ENCODE measurements at regions not wholly inside any gene's neighbourhood (a gene's known extent, or its start where the extent isn't known, plus 50 kb on each side); places are given as distances from the start of the nearest gene placed in this dataset.
A peak's percentile ranks its signal among the peaks of the same experiment; 100 is the strongest.

- ATAC-seq: peak; percentile 74
- TF ChIP-seq CTCF (conservative IDR thresholded peaks at IDR 0.05; ENCODE audit: low read depth in 2 of 2) (peak; percentile 53 to 54), ZNF114 (CRISPR knock-in tag; IDR thresholded peaks at IDR 0.05) (no peak)
- H3K4me3 Mint-ChIP-seq: no peak overlapping the region
- no peak overlapping the region for H2AFZ ChIP-seq
- no peaks in the 10 kb centered on the region for H3K36me3 ChIP-seq (ENCODE audit: insufficient read depth)
- H3K9me3 Mint-ChIP-seq: peaks cover 6% of the 10 kb centered on the region; the same call in 2 of the 3 replicates
- H3K9me2 ChIP-seq (ENCODE audit: insufficient read depth): 0 out of 2 replicates have a peak, but pooled peaks cover 6% of the 10 kb centered on the region
- peak; percentile 27 for DNase-seq (ENCODE audit: low spot score)
- H3K4me1 ChIP-seq (ENCODE audit: insufficient read depth): no peaks in the 10 kb centered on the region
- H3K27me3 Mint-ChIP-seq (ENCODE audit: insufficient read depth, low read depth, poor library complexity): peaks cover 8% of the 10 kb centered on the region
- no peak overlapping the region for H3K27ac Mint-ChIP-seq
- no peaks in the 10 kb centered on the region for H3F3A ChIP-seq (replicated peaks; ENCODE audit: low read depth)
- no peak overlapping the region for H3K4me2 ChIP-seq
- H3K79me2 ChIP-seq (replicated peaks; ENCODE audit: insufficient read depth): no peaks in the 10 kb centered on the region
- H3K27ac ChIP-seq (ENCODE audit: low read depth): no peak overlapping the region
- peaks cover 6% of the 10 kb centered on the region; the same call in 2 of the 3 replicates for H3K36me3 Mint-ChIP-seq (ENCODE audit: low read depth)
- H3K27me3 ChIP-seq (ENCODE audit: insufficient read depth): no peaks in the 10 kb centered on the region
- no peak overlapping the region for H3K4me3 ChIP-seq
- no peaks in the 10 kb centered on the region for H4K20me1 ChIP-seq (replicated peaks; ENCODE audit: insufficient read depth)
- no peaks in the 10 kb centered on the region for H3K4me1 Mint-ChIP-seq
Observed at GRCh38 chr16:13397126-13397525, 495.7 kb downstream of the SHISA9 start.

- Histone ChIP-seq H3K9me2 (ENCODE audit: insufficient read depth) (0 out of 2 replicates have a peak, but pooled peaks cover 10% of the 10 kb centered on the region), H3K79me2 (replicated peaks; ENCODE audit: insufficient read depth) (no peaks in the 10 kb centered on the region), H2AFZ (no peak overlapping the region), H3K4me2 (no peak overlapping the region), H3K27me3 (ENCODE audit: insufficient read depth) (no peaks in the 10 kb centered on the region), H4K20me1 (replicated peaks; ENCODE audit: insufficient read depth) (no peaks in the 10 kb centered on the region), H3K36me3 (ENCODE audit: insufficient read depth) (no peaks in the 10 kb centered on the region), H3F3A (replicated peaks; ENCODE audit: low read depth) (no peaks in the 10 kb centered on the region), H3K4me3 (no peak overlapping the region), H3K4me1 (ENCODE audit: insufficient read depth) (no peaks in the 10 kb centered on the region), H3K27ac (ENCODE audit: low read depth) (no peak overlapping the region)
- H3K36me3 Mint-ChIP-seq (ENCODE audit: low read depth): peaks cover 14% of the 10 kb centered on the region
- H3K9me3 Mint-ChIP-seq: peaks cover 6% of the 10 kb centered on the region; the same call in 2 of the 3 replicates
- H3K4me3 Mint-ChIP-seq: no peak overlapping the region
- peaks cover 5% of the 10 kb centered on the region for H3K27me3 Mint-ChIP-seq (ENCODE audit: insufficient read depth, low read depth, poor library complexity)
- H3K27ac Mint-ChIP-seq: no peak overlapping the region
- no peaks in the 10 kb centered on the region for H3K4me1 Mint-ChIP-seq
- TF ChIP-seq ZNF331 (CRISPR knock-in tag; IDR thresholded peaks at IDR 0.05; ENCODE audit: low read depth): no peak
- TF ChIP-seq NANOG (IDR thresholded peaks at IDR 0.05; ENCODE audit: borderline replicate concordance): no peak
- TF ChIP-seq EZH2 (IDR thresholded peaks at IDR 0.05; ENCODE audit: low read depth, unreplicated experiment): no peak
- no peak for TF ChIP-seq ZNF114 (CRISPR knock-in tag; IDR thresholded peaks at IDR 0.05)
- no peak for TF ChIP-seq CREB1 (CRISPR knock-in tag; IDR thresholded peaks at IDR 0.05; ENCODE audit: low read depth)
- DNase-seq (ENCODE audit: low spot score) (no peak), ATAC-seq (no peak)
Observed at GRCh38 chr16:13401641-13402040, 500.2 kb downstream of the SHISA9 start.

GRCh38 chr16:13402601-13403000 is 501.2 kb downstream of the SHISA9 start:
- H3K4me1 ChIP-seq (ENCODE audit: insufficient read depth): no peaks in the 10 kb centered on the region
- no peaks in the 10 kb centered on the region for H4K20me1 ChIP-seq (replicated peaks; ENCODE audit: insufficient read depth)
- H3K36me3 ChIP-seq (ENCODE audit: insufficient read depth): no peaks in the 10 kb centered on the region
- H3K9me2 ChIP-seq (ENCODE audit: insufficient read depth): 0 out of 2 replicates have a peak, but pooled peaks cover 14% of the 10 kb centered on the region
- Mint-ChIP-seq H3K4me3 (no peak overlapping the region), H3K27me3 (ENCODE audit: insufficient read depth, low read depth, poor library complexity) (peaks cover 5% of the 10 kb centered on the region), H3K36me3 (ENCODE audit: low read depth) (peaks cover 20% of the 10 kb centered on the region), H3K4me1 (no peaks in the 10 kb centered on the region), H3K27ac (no peak overlapping the region), H3K9me3 (peaks cover 6% of the 10 kb centered on the region; the same call in 2 of the 3 replicates)
- no peaks in the 10 kb centered on the region for H3K27me3 ChIP-seq (ENCODE audit: insufficient read depth)
- no peak overlapping the region for H3K27ac ChIP-seq (ENCODE audit: low read depth)
- H3K4me3 ChIP-seq: no peak overlapping the region
- no peaks in the 10 kb centered on the region for H3K79me2 ChIP-seq (replicated peaks; ENCODE audit: insufficient read depth)
- H2AFZ ChIP-seq: no peak overlapping the region
- H3F3A ChIP-seq (replicated peaks; ENCODE audit: low read depth): no peaks in the 10 kb centered on the region
- no peak for ATAC-seq
- no peak overlapping the region for H3K4me2 ChIP-seq
- DNase-seq (ENCODE audit: low spot score): no peak
- TF ChIP-seq EZH2phosphoT487 (IDR thresholded peaks at IDR 0.05; ENCODE audit: unreplicated experiment): no peak
- TF ChIP-seq ZNF462 (CRISPR knock-in tag; IDR thresholded peaks at IDR 0.05): no peak
- no peak for TF ChIP-seq JUNB (IDR thresholded peaks at IDR 0.05; ENCODE audit: unreplicated experiment)
